ENCODE measurements at regions not wholly inside any gene's neighbourhood (a gene's known extent, or its start where the extent isn't known, plus 50 kb on each side); places are given as distances from the start of the nearest gene placed in this dataset.

DNA sequence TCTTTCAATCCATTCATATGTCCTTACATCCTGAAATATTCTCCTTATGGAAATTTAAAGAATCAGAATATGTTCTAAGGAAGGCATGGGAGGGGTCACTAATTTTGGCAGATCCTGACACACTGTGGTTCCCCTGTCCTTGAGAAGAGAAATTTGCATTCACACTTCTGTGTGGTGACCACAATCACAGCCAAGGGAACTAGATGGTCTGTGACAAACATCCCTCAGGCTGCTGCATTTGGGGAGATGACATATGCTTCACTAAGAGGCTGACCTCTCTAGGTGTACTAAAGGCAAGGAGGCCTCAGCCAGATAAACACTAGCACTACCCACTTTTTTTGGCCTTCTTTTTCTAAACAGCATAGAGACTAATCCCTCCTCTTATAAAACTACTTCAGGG lies 129.6 kb downstream of the MREG start (continued):
- TF ChIP-seq, protein P1, sequence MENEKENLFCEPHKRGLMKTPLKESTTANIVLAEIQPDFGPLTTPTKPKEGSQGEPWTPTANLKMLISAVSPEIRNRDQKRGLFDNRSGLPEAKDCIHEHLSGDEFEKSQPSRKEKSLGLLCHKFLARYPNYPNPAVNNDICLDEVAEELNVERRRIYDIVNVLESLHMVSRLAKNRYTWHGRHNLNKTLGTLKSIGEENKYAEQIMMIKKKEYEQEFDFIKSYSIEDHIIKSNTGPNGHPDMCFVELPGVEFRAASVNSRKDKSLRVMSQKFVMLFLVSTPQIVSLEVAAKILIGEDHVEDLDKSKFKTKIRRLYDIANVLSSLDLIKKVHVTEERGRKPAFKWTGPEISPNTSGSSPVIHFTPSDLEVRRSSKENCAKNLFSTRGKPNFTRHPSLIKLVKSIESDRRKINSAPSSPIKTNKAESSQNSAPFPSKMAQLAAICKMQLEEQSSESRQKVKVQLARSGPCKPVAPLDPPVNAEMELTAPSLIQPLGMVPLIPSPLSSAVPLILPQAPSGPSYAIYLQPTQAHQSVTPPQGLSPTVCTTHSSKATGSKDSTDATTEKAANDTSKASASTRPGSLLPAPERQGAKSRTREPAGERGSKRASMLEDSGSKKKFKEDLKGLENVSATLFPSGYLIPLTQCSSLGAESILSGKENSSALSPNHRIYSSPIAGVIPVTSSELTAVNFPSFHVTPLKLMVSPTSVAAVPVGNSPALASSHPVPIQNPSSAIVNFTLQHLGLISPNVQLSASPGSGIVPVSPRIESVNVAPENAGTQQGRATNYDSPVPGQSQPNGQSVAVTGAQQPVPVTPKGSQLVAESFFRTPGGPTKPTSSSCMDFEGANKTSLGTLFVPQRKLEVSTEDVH (IDR thresholded peaks at IDR 0.05; ENCODE audit: low read depth, partially characterized antibody): no peak
- TF ChIP-seq HCFC1 (IDR thresholded peaks at IDR 0.05; ENCODE audit: low read length): no peak

DNA sequence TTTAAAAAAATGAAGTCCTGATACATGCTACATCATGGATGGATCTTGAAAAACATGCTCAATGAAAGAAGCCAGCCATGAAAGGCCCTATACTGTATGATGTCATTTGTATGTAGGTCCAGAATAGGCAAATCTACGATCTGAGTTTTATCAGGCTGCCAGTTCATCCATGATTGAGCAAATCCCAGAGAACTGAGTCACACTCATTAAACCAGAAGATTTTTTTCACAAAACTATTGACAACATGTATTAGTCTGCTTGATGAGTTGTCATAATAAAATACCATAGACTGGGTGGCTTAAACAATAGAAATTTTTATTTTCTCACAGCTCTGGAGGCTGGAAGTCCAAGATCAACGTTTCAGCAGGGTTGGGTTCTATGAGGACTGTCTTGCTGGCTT lies 130.7 kb downstream of the MREG start:
- no TSS peak for BruUV-seq (replicated peaks)
- POLR2A ChIA-PET: interaction anchor here (0.7 to 2.7 kb wide), 3 partner anchors 42 to 152 kb away, joined by 3 to 10 read pairs (median 6); no protein-coding TSS in a partner anchor
- 0% methylated on average over 2 of the region's 2 CpGs for WGBS (ENCODE audit: insufficient coverage, insufficient replicate concordance, low lambda C conversion rate, missing lambda C conversion rate)
- TF ChIP-seq YBX1 (IDR thresholded peaks at IDR 0.05) (no peak), TAF1 (IDR thresholded peaks at IDR 0.05; ENCODE audit: borderline replicate concordance, low read depth, low read length) (no peak), CREM (IDR thresholded peaks at IDR 0.05; ENCODE audit: low read depth) (no peak), CEBPB (IDR thresholded peaks at IDR 0.05; ENCODE audit: borderline replicate concordance in 1 of 2, low read depth in 2 of 2, low read length in 2 of 2) (no peak), HCFC1 (IDR thresholded peaks at IDR 0.05; ENCODE audit: low read length) (no peak), POLR2A (IDR thresholded peaks at IDR 0.05; ENCODE audit: low read depth, low read length) (no peak), JUNB (IDR thresholded peaks at IDR 0.05) (no peak), KLF5 (IDR thresholded peaks at IDR 0.05; ENCODE audit: partially characterized antibody) (no peak), DPF2 (IDR thresholded peaks at IDR 0.05) (no peak), MEF2A (IDR thresholded peaks at IDR 0.05; ENCODE audit: insufficient read depth, low read depth, low read length) (no peak), ATF7 (IDR thresholded peaks at IDR 0.05; ENCODE audit: low read depth) (no peak), MEF2B (IDR thresholded peaks at IDR 0.05; ENCODE audit: partially characterized antibody, poor library complexity, severe bottlenecking) (no peak), TCF7 (IDR thresholded peaks at IDR 0.05; ENCODE audit: borderline replicate concordance) (no peak), SPI1 (IDR thresholded peaks at IDR 0.05; ENCODE audit: borderline replicate concordance, insufficient read depth, low read depth, low read length) (no peak)
- TF ChIP-seq, protein P2, sequence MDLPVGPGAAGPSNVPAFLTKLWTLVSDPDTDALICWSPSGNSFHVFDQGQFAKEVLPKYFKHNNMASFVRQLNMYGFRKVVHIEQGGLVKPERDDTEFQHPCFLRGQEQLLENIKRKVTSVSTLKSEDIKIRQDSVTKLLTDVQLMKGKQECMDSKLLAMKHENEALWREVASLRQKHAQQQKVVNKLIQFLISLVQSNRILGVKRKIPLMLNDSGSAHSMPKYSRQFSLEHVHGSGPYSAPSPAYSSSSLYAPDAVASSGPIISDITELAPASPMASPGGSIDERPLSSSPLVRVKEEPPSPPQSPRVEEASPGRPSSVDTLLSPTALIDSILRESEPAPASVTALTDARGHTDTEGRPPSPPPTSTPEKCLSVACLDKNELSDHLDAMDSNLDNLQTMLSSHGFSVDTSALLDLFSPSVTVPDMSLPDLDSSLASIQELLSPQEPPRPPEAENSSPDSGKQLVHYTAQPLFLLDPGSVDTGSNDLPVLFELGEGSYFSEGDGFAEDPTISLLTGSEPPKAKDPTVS (IDR thresholded peaks at IDR 0.05; ENCODE audit: low read depth, low read length): no peak
- TF ChIP-seq, protein P3, sequence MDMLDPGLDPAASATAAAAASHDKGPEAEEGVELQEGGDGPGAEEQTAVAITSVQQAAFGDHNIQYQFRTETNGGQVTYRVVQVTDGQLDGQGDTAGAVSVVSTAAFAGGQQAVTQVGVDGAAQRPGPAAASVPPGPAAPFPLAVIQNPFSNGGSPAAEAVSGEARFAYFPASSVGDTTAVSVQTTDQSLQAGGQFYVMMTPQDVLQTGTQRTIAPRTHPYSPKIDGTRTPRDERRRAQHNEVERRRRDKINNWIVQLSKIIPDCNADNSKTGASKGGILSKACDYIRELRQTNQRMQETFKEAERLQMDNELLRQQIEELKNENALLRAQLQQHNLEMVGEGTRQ (IDR thresholded peaks at IDR 0.05; ENCODE audit: borderline replicate concordance, low read depth, low read length): no peak

More for the DNA sequence above, 130.7 kb downstream of the MREG start:
- Histone ChIP-seq H2AFZ (ENCODE audit: control insufficient read depth, low read depth, low read length) (no peak overlapping the region), H4K20me1 (ENCODE audit: control insufficient read depth, insufficient read depth) (no peaks in the 10 kb centered on the region), H3K9ac (ENCODE audit: control insufficient read depth, insufficient read depth, low read length) (no peak overlapping the region), H3K36me3 (ENCODE audit: control insufficient read depth in 2 of 2, insufficient read depth in 2 of 2, low read length in 1 of 2) (no peaks in the 10 kb centered on the region), H3K27ac (ENCODE audit: control insufficient read depth, insufficient read depth) (no peak overlapping the region), H3K4me1 (ENCODE audit: control insufficient read depth, insufficient read depth, low read length) (peaks cover 15% of the 10 kb centered on the region), H3K79me2 (ENCODE audit: control insufficient read depth, insufficient read depth, low read length) (no peaks in the 10 kb centered on the region), H3K9me3 (replicated peaks; ENCODE audit: control insufficient read depth, insufficient read depth, low read length) (0 out of 3 replicates have a peak, but pooled peaks cover 2% of the 10 kb centered on the region), H3K4me2 (ENCODE audit: control insufficient read depth, insufficient read depth) (no peak overlapping the region), H3K27me3 (replicated peaks in 1 of 2; ENCODE audit: control insufficient read depth in 2 of 2, insufficient read depth in 2 of 2, low read length in 1 of 2) (no peaks in the 10 kb centered on the region), H3K4me3 (no peak overlapping the region)
- SMC1A ChIA-PET (ENCODE audit: uncharacterized antibody, unreplicated experiment): interaction anchor here (0.6 to 11.2 kb wide), 5 partner anchors 8 to 36 kb away, joined by 3 to 185 read pairs (median 13); no protein-coding TSS in a partner anchor
- no peak for FAIRE-seq
- no peak for DNase-seq (ENCODE audit: low read depth, low spot score)
- in situ Hi-C loops (cut with MboI): no loop called here
- RAD21 ChIA-PET (ENCODE audit: unreplicated experiment): interaction anchor here (7.0 kb wide), 1 partner anchor 31 kb away, joined by 76 read pairs; no protein-coding TSS in a partner anchor
- ATAC-seq: no peak
- intact Hi-C loops (cut with micrococcal nuclease; ENCODE audit: unreplicated experiment): loop anchor here (5.0 kb wide), 1 partner anchor 35 kb away; no protein-coding TSS in a partner anchor
- CTCF ChIA-PET: interaction anchor here (0.7 kb wide), 1 partner anchor 55 kb away, joined by 3 read pairs; no protein-coding TSS in a partner anchor
